OCI-LY7 (cell line): ENCODE measurements at regions not wholly inside any gene's neighbourhood (a gene's known extent, or its start where the extent isn't known, plus 50 kb on each side); places are given as distances from the start of the nearest gene placed in this dataset.

Experiments used
- BruUV-seq: library from RNA; stranded (reverse); fragments of 400-500 nt; replicated peaks from 2 replicates; lab custom pipeline; 2021; lab: Mats Ljungman, UMichigan
- CTCF ChIA-PET: fragments of 300-600 bp; sonication (Branson Sonifier 250); formaldehyde crosslinking; loops from one replicate; lab custom pipeline; 2022; ENCODE audit warnings: antibody characterized with exemption; ENCODE audit not compliant: unreplicated experiment; lab: Charles Lee
- POLR2A ChIA-PET: fragments of 300-600 bp; sonication (Branson Sonifier 250); formaldehyde crosslinking; loops from one replicate; lab custom pipeline; 2022; ENCODE audit warnings: antibody characterized with exemption; lab: Charles Lee
- DNase-seq: peaks from one replicate; pipeline ENCODE4 v3.0.0-alpha.2; 2015; ENCODE audit warnings: low spot score
- H2AFZ ChIP-seq: fragments of 200-600 bp; sonication (generic), shearing (Covaris generic); 2 replicates; pipeline ENCODE4 v1.6.1; 2014; ENCODE audit warnings: mild to moderate bottlenecking, antibody characterized with exemption, low read length, moderate library complexity
- H3K27ac ChIP-seq: fragments of 200-600 bp; sonication (generic); 2 replicates; pipeline ENCODE4 v1.5.1; 2014; ENCODE audit warnings: mixed run types, low read depth, mild to moderate bottlenecking, moderate library complexity, low read length, inconsistent platforms; ENCODE audit not compliant: poor library complexity, severe bottlenecking
- H3K36me3 ChIP-seq: fragments of 200-600 bp; sonication (generic); 2 replicates; pipeline ENCODE4 v1.6.1; 2014; ENCODE audit warnings: mild to moderate bottlenecking, antibody characterized with exemption, low read length, moderate library complexity, mixed read lengths; ENCODE audit not compliant: insufficient read depth
- H3K4me1 ChIP-seq: fragments of 200-600 bp; sonication (generic); 2 replicates; pipeline ENCODE4 v1.5.1; 2014; ENCODE audit warnings: mild to moderate bottlenecking, low read length; ENCODE audit not compliant: insufficient read depth, poor library complexity, severe bottlenecking
- H3K4me2 ChIP-seq: fragments of 200-600 bp; sonication (generic); 2 replicates; pipeline ENCODE4 v1.6.1; 2014; ENCODE audit warnings: mild to moderate bottlenecking, low read length
- H3K4me3 ChIP-seq: fragments of 200-600 bp; sonication (generic); 2 replicates; pipeline ENCODE4 v1.5.1; 2014; ENCODE audit warnings: mild to moderate bottlenecking, low read depth, low read length; ENCODE audit not compliant: poor library complexity, severe bottlenecking
- H3K79me2 ChIP-seq: fragments of 200-600 bp; sonication (generic); 2 replicates; pipeline ENCODE4 v1.6.1; 2016; ENCODE audit warnings: low read depth, mild to moderate bottlenecking, low read length, moderate library complexity, mixed read lengths; ENCODE audit not compliant: insufficient read depth
- H3K9me2 ChIP-seq: fragments of 200-600 bp; sonication (generic); 2 replicates; pipeline ENCODE4 v1.6.1; 2016; ENCODE audit warnings: mild to moderate bottlenecking, low read length, mixed read lengths; ENCODE audit not compliant: insufficient read depth
- H3K9me3 ChIP-seq: fragments of 200-600 bp; sonication (generic); 2 replicates; pipeline ENCODE4 v1.6.1; 2014; ENCODE audit warnings: mild to moderate bottlenecking, mixed run types, low read length, mixed read lengths
- H4K20me1 ChIP-seq: fragments of 200-600 bp; sonication (generic); 2 replicates; pipeline ENCODE4 v1.6.1; 2014; ENCODE audit warnings: mild to moderate bottlenecking, antibody characterized with exemption, low read length, moderate library complexity, mixed read lengths; ENCODE audit not compliant: insufficient read depth
- EZH2phosphoT487 ChIP-seq: fragments of 200-600 bp; sonication (generic); IDR thresholded peaks from 2 replicates; pipeline ENCODE4 v1.6.1; 2018; ENCODE audit warnings: low read depth, borderline replicate concordance, mild to moderate bottlenecking, mixed run types, antibody characterized with exemption, low read length, moderate library complexity, mixed read lengths
- intact Hi-C: fragments of 100-400 bp; cut with micrococcal nuclease; formaldehyde crosslinking; loops from one replicate; pipeline ENCODE4 v1.10.0; 2022; ENCODE audit not compliant: unreplicated experiment
- TF ChIP-seq, protein P1 (sequence below): fragments of 200-600 bp; sonication (generic); conservative IDR thresholded peaks from 2 replicates; pipeline ENCODE4 v1.5.1; 2014; ENCODE audit warnings: mild to moderate bottlenecking, antibody characterized with exemption, low read length, moderate library complexity, mixed read lengths

GRCh38 chr6:50979171-50979525, 160.5 kb downstream of the TFAP2B start:
- Histone ChIP-seq H3K4me2 (no peak overlapping the region), H4K20me1 (no peaks in the 10 kb centered on the region), H3K4me3 (no peak overlapping the region), H3K79me2 (no peaks in the 10 kb centered on the region), H3K36me3 (no peaks in the 10 kb centered on the region), H3K4me1 (no peaks in the 10 kb centered on the region), H3K27ac (no peak overlapping the region), H3K9me2 (no peaks in the 10 kb centered on the region), H3K9me3 (no peaks in the 10 kb centered on the region), H2AFZ (no peak overlapping the region)
- no TSS peak for BruUV-seq
- ChIA-PET CTCF (no interaction called here), POLR2A (no interaction called here)
- no peak for DNase-seq
- TF ChIP-seq, protein P1, sequence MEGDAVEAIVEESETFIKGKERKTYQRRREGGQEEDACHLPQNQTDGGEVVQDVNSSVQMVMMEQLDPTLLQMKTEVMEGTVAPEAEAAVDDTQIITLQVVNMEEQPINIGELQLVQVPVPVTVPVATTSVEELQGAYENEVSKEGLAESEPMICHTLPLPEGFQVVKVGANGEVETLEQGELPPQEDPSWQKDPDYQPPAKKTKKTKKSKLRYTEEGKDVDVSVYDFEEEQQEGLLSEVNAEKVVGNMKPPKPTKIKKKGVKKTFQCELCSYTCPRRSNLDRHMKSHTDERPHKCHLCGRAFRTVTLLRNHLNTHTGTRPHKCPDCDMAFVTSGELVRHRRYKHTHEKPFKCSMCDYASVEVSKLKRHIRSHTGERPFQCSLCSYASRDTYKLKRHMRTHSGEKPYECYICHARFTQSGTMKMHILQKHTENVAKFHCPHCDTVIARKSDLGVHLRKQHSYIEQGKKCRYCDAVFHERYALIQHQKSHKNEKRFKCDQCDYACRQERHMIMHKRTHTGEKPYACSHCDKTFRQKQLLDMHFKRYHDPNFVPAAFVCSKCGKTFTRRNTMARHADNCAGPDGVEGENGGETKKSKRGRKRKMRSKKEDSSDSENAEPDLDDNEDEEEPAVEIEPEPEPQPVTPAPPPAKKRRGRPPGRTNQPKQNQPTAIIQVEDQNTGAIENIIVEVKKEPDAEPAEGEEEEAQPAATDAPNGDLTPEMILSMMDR: no peak
- no peak for TF ChIP-seq EZH2phosphoT487
- intact Hi-C loops: no loop called here

GRCh38 chr6:50984135-50984534, 165.5 kb downstream of the TFAP2B start:
- Histone ChIP-seq H3K9me3 (no peaks in the 10 kb centered on the region), H3K36me3 (no peaks in the 10 kb centered on the region), H3K79me2 (no peaks in the 10 kb centered on the region), H3K4me2 (no peak overlapping the region), H3K4me3 (no peak overlapping the region), H2AFZ (no peak overlapping the region), H3K9me2 (no peaks in the 10 kb centered on the region), H4K20me1 (no peaks in the 10 kb centered on the region), H3K27ac (no peak overlapping the region), H3K4me1 (no peaks in the 10 kb centered on the region)
- CTCF ChIA-PET: interaction anchor here (0.6 kb wide), 1 partner anchor 95 kb away, joined by 3 read pairs; no protein-coding TSS in a partner anchor
- POLR2A ChIA-PET: no interaction called here
- intact Hi-C loops: no loop called here
- TF ChIP-seq EZH2phosphoT487: no peak
- TF ChIP-seq, protein P1: no peak
- BruUV-seq: no TSS peak
- DNase-seq: no peak

- H3K4me1 ChIP-seq: no peaks in the 10 kb centered on the region
- ChIA-PET POLR2A (interaction anchor here (0.9 kb wide), 1 partner anchor 10 kb away, joined by 3 read pairs; no protein-coding TSS in a partner anchor), CTCF (no interaction called here)
- no peak overlapping the region for H2AFZ ChIP-seq
- H3K27ac ChIP-seq: no peak overlapping the region
- TF ChIP-seq, protein P1: no peak
- no peak for TF ChIP-seq EZH2phosphoT487
- no peaks in the 10 kb centered on the region for H3K36me3 ChIP-seq
- DNase-seq: no peak
- H4K20me1 ChIP-seq: no peaks in the 10 kb centered on the region
- intact Hi-C loops: no loop called here
- H3K79me2 ChIP-seq: no peaks in the 10 kb centered on the region
- no peak overlapping the region for H3K4me3 ChIP-seq
- H3K9me3 ChIP-seq: no peaks in the 10 kb centered on the region
- H3K4me2 ChIP-seq: no peak overlapping the region
- no TSS peak for BruUV-seq
- no peaks in the 10 kb centered on the region for H3K9me2 ChIP-seq
Observed at GRCh38 chr6:50986319-50986718, 167.6 kb downstream of the TFAP2B start.
